Stimulated activated CD8-positive, alpha-beta memory T cell treated with anti-CD3 and anti-CD28 coated beads, Interleukin-7, amount 100 ng/mL, for 4 hours (primary cell): ENCODE measurements at regions not wholly inside any gene's neighbourhood (a gene's known extent, or its start where the extent isn't known, plus 50 kb on each side); places are given as distances from the start of the nearest gene placed in this dataset.

Source experiments
- DNase-seq, 2 donors: peaks; one replicate each; pipeline ENCODE4 v3.0.0-alpha.2; 2020; ENCODE audit warnings: low read depth in 2 of 2

- DNase-seq = no peak
These were observed 56.4 kb upstream of the F13A1 start for GRCh38 chr6:6376845-6377244.

GRCh38 chr6:6377621-6378020 is 57.2 kb upstream of the F13A1 start:
- no peak for DNase-seq

- DNase-seq = no peak
These were observed 59.1 kb upstream of the F13A1 start for GRCh38 chr6:6379573-6379972.

- no peak for DNase-seq
These were observed 64.1 kb upstream of the F13A1 start for GRCh38 chr6:6384520-6384919.

GRCh38 chr6:6386010-6386409 is 65.5 kb upstream of the F13A1 start:
- DNase-seq = no peak

GRCh38 chr6:6390849-6391602 is 70.6 kb upstream of the F13A1 start:
- no peak for DNase-seq

GRCh38 chr6:6392214-6393068 is 72.0 kb upstream of the F13A1 start:
- no peak for DNase-seq

GRCh38 chr6:6393069-6393529 is 72.6 kb upstream of the F13A1 start:
- no peak for DNase-seq

GRCh38 chr6:6395581-6396197 is 75.2 kb upstream of the F13A1 start:
- no peak for DNase-seq

- DNase-seq = no peak
These were observed 77.4 kb upstream of the F13A1 start for GRCh38 chr6:6397842-6398241.

- no peak for DNase-seq
These were observed 79.1 kb upstream of the F13A1 start for GRCh38 chr6:6399568-6399967.

- no peak for DNase-seq
These were observed 80.9 kb upstream of the F13A1 start for GRCh38 chr6:6401401-6401800.

- DNase-seq = no peak
These were observed 81.5 kb upstream of the F13A1 start for GRCh38 chr6:6402006-6402405.

GRCh38 chr6:6402591-6402990 is 82.1 kb upstream of the F13A1 start:
- DNase-seq = no peak

GRCh38 chr6:6405031-6405430 is 84.6 kb upstream of the F13A1 start:
- no peak for DNase-seq

GRCh38 chr6:6405997-6406714 is 85.7 kb upstream of the F13A1 start:
- no peak for DNase-seq

GRCh38 chr6:6406715-6407070 is 86.2 kb upstream of the F13A1 start:
- no peak for DNase-seq

GRCh38 chr6:6407071-6407741 is 86.7 kb upstream of the F13A1 start:
- no peak for DNase-seq

GRCh38 chr6:6409397-6410030 is 89.1 kb upstream of the F13A1 start:
- DNase-seq = no peak

GRCh38 chr6:6411115-6411514 is 90.7 kb upstream of the F13A1 start:
- no peak for DNase-seq

- no peak for DNase-seq
These were observed 91.8 kb upstream of the F13A1 start for GRCh38 chr6:6412221-6412620.
